DMS 273 treated with DMSO at 0.1 percent for 48 hours (cell line): ENCODE measurements at regions not wholly inside any gene's neighbourhood (a gene's known extent, or its start where the extent isn't known, plus 50 kb on each side); places are given as distances from the start of the nearest gene placed in this dataset.

Experiments used
- DNase-seq: peaks from one replicate; lab custom pipeline; 2025; lab: John Stamatoyannopoulos, UW

- DNase-seq: no peak
Observed at GRCh38 chr10:91137822-91138221, 82.6 kb upstream of the PCGF5 start.

GRCh38 chr10:91140995-91141549 lies 79.4 kb upstream of the PCGF5 start:
- DNase-seq: no peak

- no peak for DNase-seq
Observed at GRCh38 chr10:91144961-91145360, 75.5 kb upstream of the PCGF5 start.

- DNase-seq: no peak
Observed at GRCh38 chr10:91146146-91146545, 74.3 kb upstream of the PCGF5 start.

- no peak for DNase-seq
Observed at GRCh38 chr10:91149550-91149949, 70.9 kb upstream of the PCGF5 start.

- no peak for DNase-seq
Observed at GRCh38 chr10:91150631-91151030, 69.8 kb upstream of the PCGF5 start.

GRCh38 chr10:91153508-91153907 lies 67.0 kb upstream of the PCGF5 start:
- DNase-seq: no peak

- no peak for DNase-seq
Observed at GRCh38 chr10:91154842-91155241, 65.6 kb upstream of the PCGF5 start.

- DNase-seq: no peak
Observed at GRCh38 chr10:91156196-91156595, 64.3 kb upstream of the PCGF5 start.

GRCh38 chr10:91159254-91159783 lies 61.1 kb upstream of the PCGF5 start:
- DNase-seq: no peak

- DNase-seq: no peak
Observed at GRCh38 chr10:91162050-91162494, 58.4 kb upstream of the PCGF5 start.

- no peak for DNase-seq
Observed at GRCh38 chr10:91162495-91163268, 57.8 kb upstream of the PCGF5 start.

GRCh38 chr10:91163269-91163868 lies 57.1 kb upstream of the PCGF5 start:
- DNase-seq: no peak

- no peak for DNase-seq
Observed at GRCh38 chr10:91163869-91164474, 56.5 kb upstream of the PCGF5 start.

- no peak for DNase-seq
Observed at GRCh38 chr10:91164520-91165065, 55.9 kb upstream of the PCGF5 start.

GRCh38 chr10:91167406-91167805 lies 53.1 kb upstream of the PCGF5 start:
- DNase-seq: no peak

GRCh38 chr10:91170418-91170817 lies 50.0 kb upstream of the PCGF5 start:
- no peak for DNase-seq
